GM12801 (cell line): ENCODE measurements at regions not wholly inside any gene's neighbourhood (a gene's known extent, or its start where the extent isn't known, plus 50 kb on each side); places are given as distances from the start of the nearest gene placed in this dataset.

Experiments
- CTCF ChIP-seq: IDR thresholded peaks from one replicate; pipeline ENCODE4 v1.5.1; 2011; ENCODE audit warnings: control low read depth; ENCODE audit not compliant: insufficient read length; ENCODE audit errors: extremely low read depth

GRCh38 chr7:96424411-96424810 lies 102.5 kb upstream of the SLC25A13 start:
- no peak for TF ChIP-seq CTCF

GRCh38 chr7:96422388-96422787 lies 100.5 kb upstream of the SLC25A13 start:
- no peak for TF ChIP-seq CTCF

GRCh38 chr7:96418581-96418980 lies 96.7 kb upstream of the SLC25A13 start:
- TF ChIP-seq CTCF = no peak

- TF ChIP-seq CTCF = no peak
Measured at GRCh38 chr7:96417784-96418183, 95.9 kb upstream of the SLC25A13 start.

- TF ChIP-seq CTCF = no peak
Measured at GRCh38 chr7:96416599-96416998, 94.7 kb upstream of the SLC25A13 start.

- no peak for TF ChIP-seq CTCF
Measured at GRCh38 chr7:96416116-96416515, 94.2 kb upstream of the SLC25A13 start.

GRCh38 chr7:96415293-96415940 lies 93.5 kb upstream of the SLC25A13 start:
- TF ChIP-seq CTCF = no peak

- peak; percentile 10 for TF ChIP-seq CTCF
Measured at GRCh38 chr7:96414931-96415292, 93.0 kb upstream of the SLC25A13 start.
